DMS153 treated with DMSO at 0.1 percent for 48 hours (cell line): ENCODE measurements at regions not wholly inside any gene's neighbourhood (a gene's known extent, or its start where the extent isn't known, plus 50 kb on each side); places are given as distances from the start of the nearest gene placed in this dataset.

Experiments used
- DNase-seq: peaks from one replicate; lab custom pipeline; 2025; ENCODE audit not compliant: unreplicated experiment; lab: John Stamatoyannopoulos, UW

DNA sequence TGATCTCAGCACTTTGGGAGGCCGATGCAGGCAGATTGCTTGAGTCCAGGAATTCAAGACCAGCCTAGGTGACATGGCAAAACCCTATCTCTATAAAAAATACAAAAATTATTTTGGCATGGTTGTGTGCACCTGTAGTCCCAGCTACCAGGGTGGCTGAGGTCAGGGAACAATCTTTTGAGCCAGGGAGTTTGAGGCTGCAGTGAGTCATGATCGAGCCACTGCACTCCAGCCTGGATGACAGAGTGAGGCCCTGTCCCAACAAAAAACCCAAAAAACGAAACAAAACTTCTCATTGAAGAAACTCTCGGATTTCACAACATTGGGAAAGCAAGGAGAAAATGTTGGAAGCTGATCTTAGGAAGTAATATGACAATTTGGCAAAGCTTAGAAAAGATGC lies 317.3 kb upstream of the MGAT5 start:
- DNase-seq: no peak

DNA sequence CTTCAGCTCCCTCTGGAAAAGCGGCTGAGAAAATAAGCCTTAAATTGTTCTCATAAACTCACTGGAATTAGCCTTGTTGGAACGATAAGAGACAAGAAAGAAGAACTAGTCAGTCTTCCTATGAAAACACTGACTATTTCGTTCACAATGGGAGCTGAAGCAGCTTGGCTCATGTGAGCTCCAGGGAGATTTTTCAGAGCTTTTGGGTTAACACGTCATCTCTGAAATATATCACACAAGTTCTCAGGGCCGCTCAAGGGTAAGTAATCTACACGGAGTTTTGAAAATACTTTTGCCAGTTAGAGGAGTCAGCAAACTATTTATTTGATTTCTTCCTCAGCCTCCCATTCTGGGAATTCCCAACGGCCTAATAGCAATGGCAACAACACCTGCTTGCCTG lies 316.2 kb upstream of the MGAT5 start:
- no peak for DNase-seq

DNA sequence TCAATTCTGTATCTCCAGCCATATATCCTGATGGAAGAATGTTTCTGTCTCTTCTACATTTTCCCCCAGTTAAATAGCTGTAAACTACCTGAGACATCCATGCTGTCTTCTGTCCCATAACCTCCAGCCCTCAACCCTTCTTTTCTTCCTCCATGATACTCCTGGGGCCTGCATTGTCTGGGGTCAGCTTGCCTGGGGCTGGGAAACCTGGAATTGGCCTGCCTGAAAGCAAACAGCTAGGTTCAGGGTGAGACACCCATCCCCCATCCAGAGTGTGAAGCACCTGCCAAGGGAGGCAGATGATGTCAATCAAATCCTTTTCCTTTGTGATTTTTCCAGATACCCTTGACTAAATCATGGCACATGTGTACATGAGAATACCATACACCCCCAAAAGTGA lies 313.7 kb upstream of the MGAT5 start:
- DNase-seq: no peak

DNA sequence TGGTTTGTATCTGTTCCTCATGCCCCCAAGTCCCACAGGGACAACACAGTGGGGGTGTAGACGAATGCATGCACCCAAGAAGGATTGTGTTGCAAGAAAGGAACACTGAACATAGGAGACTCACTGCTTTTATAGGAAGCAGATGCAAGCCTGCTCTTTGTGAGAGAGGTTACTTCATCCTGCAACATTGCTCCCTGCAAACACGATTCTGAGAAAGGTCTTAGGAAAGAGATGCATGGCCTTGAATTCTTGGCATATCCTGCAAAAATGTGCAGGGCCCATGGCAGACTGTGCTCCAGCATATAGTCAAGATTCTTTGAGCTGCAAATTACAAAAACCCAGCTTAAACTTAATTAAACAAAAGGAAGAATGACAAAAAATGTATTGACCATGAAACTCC lies 312.2 kb upstream of the MGAT5 start:
- DNase-seq: no peak

DNA sequence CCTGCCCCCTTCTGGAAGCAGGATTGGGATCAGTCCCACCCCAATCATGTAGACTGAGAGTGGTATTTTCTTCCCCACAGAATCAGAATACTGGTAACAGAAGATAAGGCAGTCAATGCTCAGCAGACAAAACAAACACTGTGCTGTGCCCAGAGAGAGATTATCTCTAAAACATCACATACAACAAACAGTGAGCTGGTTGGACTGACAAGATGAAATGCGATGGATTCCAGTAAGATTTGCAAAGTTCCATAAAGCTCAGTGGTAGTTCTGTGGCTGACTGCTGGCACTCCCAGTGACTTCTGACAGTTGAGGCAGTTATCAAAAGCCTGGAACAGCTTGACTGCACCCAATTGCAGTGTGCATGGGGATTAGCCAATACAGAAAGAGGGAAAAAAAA lies 311.5 kb upstream of the MGAT5 start:
- DNase-seq: no peak

DNA sequence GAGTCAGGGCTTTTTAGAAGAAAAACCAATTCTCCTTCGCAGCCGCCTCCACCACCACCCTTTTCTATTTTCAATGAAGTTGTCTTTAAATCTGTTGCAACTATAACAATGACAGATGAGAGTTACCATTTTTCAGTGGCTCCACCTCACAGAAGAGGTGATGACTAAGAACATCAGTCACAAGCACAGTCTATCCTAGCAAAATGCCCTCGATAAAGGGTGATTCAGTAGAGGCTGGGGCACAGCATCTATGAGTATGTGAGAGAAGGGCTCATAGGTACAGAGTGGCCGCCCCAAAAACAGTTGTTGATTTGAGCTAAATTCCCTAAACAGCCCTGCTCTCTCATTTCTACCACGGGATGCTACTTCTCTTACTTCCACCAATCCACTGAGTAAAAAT lies 310.8 kb upstream of the MGAT5 start:
- no peak for DNase-seq

DNA sequence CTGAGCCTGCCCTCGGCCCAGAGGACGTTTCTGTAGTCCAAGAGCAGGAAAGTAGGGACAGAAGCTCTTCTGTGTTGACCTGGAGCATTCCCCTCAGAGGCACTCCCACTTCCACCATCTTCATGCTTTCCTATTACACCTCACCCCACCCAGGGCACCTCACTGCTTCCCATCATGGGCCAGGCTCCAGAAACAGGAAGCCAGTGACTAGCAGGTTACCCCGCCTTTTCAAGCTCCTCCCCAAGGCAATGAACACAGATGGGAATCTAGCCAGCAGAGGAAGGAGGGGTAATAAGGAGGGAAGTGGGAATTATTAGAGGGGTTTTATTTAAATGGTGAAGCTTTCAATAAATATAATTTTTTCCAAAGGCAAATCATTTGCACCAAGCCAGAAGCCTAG lies 308.8 kb upstream of the MGAT5 start:
- DNase-seq: no peak

DNA sequence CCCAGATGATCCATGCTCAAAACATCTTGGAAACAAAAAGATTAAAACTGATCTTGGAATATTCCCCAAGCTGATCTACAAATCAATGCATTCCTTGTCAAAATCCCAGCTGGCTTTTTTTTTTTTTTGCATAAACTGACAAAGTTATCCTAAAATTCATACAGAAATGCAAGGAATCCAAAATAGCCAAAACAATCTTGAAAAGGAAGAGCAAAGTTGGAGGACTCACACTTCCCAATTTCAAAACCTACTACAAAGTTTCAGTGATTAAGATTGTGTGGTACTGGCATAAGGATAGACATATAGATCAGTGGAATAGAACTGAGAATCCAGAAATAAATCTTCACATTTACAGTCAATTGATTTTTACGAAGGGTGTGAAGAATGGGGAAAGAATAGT lies 306.8 kb upstream of the MGAT5 start:
- DNase-seq: no peak

DNA sequence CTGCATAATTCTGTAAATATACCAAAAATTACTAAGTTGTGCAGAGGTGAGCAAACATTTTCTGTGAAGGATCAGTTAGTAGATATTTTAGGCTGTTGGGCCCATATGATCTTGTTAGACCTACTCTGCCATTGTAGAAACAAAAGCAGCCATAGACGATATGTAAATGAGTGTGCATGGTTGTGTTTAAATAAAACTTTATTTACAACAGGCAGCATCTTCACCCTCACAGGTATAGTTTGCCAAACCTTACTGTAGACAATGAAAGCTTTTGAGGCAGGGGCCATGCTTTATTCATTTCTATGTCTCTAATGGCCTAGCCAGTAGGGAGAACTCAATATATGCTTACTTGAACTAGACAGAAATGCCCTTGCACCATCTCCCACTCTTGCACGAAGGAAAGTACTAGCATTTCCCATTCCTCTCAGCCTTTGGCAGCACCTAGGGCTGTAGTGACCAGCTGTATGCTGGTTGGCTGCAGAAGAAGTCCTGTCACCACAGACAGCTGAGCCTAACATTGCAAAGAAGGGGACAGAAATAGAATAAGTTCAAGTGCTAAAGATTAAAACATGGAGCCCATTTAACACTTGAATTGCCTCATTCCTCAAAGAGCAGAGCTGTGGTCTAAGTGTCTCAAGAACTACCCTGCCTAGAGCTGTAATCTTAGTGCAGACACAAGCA lies 305.1 kb upstream of the MGAT5 start:
- no peak for DNase-seq

DNA sequence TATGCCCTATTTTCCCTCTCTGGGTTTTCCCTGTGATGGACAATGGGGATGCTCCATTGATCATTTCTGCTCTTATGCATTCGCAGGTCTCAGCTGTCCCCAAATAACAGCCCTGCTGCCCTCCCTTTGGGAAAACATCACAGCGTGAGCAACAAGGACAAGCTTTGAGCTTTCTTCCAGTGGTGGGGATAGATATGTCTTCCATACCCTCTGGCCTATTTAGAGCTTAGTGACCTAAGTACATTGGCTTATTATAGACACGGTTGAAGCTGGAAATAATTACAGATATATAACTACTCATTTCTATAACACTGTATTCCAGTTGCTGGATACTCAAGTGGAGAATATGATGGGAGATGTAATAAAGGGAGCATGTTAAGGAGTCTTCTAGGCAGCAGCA lies 304.3 kb upstream of the MGAT5 start:
- DNase-seq: no peak

DNA sequence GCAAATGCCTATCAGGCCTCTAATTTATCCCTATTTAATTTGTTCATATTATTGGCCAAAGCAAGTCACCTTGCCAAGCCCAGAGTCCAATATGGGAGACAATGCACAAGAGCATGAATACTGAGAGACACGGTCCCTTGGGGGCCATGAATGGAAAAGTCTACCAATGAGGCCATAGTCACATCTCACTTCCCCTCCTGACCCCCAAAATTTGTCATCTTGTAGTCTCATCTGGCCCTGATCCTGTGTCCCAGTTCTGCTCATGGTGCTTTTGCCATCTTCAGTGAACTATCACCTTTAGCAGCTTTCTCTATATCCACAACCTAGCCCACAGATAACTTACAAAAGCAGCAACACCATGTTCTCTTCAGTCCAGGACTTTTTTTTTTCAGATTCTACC lies 302.7 kb upstream of the MGAT5 start:
- DNase-seq: no peak

DNA sequence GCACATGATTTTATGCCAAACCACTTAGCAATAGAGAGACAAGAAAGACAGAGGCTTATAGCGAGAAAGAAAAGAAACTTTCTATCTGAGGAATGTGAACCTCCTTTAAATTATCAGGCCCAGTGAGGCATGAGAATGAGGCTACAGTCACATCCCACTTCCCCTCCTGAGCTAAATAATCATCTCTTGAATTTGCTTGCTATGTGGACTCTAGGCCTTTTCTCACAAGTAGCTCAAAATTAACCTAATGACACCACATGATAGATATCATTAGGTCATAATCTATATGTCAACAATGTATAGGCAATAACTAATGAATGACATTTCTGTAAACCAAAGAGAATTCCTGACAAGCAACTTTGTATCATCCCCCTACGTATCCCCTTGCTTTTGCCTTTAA lies 301.5 kb upstream of the MGAT5 start:
- DNase-seq: no peak

DNA sequence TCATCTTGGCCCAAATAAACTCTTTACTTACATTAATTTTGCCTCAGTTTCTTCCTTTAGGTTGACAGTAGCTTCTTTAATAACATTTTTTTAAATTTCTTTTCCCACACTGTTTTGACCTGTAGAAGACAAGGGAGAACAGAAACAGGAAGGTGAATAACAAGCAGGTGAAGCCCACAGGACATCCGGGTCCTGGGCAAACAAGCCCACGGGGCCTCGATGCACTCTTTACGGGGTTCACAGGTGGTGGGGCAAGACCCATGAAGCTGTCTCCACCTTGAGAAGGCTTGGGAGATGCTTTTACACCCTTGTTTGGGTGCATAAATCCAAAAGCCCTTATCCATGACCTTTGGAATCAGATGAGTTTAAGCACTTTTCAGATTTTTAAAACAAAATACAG lies 301.0 kb upstream of the MGAT5 start:
- DNase-seq: no peak

DNA sequence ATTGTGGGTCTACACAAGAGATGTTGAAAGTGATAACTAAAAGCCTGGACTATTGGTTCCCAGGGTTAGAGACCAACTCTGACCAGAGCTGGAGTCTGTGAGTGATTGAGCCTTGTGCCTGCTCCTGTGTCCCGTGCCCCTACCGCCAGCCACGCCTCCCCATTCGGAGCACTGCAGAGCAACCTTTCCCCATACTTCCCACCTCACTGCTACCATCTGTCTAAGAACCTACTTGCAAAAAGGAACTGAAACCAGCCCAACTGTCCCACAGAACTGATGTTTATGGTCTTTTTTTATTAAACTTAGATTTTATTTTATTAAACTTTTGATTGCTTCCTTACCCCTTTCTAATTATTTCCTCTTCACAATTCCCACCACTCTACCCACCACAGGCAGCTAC lies 300.3 kb upstream of the MGAT5 start:
- no peak for DNase-seq

DNA sequence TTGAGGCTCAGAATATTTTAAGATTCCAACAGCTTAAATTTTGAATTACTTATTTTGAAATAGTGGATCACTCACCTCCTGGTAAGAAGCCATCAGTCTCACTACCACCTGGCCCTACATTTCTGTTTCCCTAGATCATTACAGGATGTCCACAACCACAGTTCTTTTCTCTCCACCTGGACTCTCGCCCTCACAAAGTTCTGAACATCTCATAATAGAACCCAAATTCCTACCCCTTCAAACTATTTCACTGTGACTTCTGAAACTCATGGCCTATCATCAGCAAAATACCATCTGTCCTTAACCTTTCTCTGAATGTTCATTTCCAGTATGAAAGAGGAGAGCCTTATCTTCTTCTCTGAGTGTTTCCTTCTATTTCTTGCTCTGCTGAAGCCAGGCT lies 299.2 kb upstream of the MGAT5 start:
- DNase-seq: no peak

DNA sequence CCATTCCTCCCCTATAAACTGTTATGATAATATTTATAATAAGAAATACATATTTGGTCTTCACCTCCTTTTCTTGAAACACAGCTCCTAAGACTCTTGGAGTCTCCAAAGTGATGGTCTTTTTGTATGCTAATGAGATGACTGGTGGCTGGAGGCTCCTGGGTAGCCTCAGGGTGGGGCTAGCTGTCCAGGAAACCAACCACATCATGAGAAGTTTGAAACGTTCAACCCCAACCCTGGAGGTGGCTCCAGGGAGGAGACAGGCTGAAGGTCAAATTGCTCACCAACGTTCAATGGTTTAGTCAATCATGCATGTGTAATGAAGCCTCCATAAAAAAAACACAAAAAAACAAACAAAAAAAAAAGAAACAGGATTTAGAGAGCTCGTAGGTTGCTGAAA lies 298.7 kb upstream of the MGAT5 start:
- no peak for DNase-seq

DNA sequence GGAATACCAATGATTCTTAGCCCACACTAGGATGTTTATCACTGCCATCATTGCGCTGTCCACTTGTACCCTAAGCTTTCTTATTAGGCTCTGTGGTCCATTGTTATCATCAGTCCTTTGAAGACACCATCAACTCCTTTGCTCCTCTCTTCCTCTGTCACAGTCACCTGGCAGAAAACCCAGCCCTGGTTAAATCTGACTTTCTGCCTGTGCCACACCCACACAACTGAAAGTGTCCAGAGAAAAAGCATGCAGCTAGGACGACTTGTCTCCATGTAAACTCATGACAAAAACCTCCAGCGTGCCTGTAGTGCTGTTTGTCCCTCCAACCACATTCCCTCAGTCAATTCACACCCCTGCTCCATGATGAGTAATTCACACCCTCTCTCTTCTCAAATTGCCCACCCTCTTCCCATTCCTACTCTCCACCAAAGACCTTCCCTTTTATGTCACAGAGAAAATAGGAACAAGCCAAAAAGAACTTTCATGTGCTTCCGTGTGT lies 297.4 kb upstream of the MGAT5 start:
- DNase-seq: no peak

DNA sequence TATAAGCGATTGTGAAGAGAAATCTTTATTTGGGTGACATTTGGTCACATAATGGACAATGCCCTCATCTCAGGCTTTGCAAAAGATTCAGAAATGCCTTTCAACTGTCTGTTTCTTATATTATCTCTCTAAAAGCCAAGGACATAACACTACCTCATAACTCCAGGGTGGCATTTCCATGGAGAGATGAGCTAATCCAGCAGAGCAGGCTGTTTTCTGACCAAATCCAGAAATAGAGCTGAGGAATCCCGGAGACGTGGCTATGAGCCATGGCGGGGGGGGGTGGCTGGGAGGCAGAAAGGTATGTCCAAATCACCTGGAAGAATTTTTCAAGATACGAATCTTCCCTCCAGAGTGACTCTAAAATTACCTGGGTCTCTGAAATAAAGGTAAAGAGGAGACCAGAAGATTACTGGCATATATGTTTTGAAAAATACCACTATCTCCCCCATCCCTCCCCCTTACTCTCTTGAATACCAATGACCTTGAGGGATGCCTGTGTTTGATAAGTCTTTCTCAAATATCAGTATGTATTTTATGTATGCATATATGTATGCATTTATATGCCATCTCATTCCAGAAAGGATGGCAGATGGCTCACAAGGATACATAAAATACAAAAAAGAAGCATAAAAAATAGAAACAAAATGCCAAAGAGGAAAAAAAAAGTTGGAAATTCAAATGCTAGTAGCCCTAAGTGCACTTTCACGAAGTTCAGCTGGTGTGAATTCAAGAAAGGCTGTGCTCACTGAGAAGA lies 296.0 kb upstream of the MGAT5 start:
- no peak for DNase-seq

DNA sequence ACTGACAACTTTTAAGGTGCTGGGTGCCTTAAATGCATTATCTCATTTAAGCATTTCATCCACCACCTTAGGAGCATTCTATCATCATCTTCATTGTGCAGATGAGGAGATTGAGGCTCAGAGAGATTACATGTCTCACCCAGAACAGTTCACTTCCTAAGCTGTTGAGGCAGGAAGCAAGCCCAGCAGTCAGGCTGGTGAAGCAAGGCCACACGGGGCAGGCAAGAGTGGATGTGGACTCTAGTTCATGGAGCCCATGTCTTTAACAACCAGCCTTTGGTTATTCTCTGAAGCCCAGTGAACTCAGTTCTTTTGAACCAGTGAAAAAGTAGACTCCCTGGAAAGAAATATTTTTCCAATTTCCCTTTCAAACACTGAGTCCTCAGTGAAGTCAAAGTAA lies 294.8 kb upstream of the MGAT5 start:
- DNase-seq: no peak

DNA sequence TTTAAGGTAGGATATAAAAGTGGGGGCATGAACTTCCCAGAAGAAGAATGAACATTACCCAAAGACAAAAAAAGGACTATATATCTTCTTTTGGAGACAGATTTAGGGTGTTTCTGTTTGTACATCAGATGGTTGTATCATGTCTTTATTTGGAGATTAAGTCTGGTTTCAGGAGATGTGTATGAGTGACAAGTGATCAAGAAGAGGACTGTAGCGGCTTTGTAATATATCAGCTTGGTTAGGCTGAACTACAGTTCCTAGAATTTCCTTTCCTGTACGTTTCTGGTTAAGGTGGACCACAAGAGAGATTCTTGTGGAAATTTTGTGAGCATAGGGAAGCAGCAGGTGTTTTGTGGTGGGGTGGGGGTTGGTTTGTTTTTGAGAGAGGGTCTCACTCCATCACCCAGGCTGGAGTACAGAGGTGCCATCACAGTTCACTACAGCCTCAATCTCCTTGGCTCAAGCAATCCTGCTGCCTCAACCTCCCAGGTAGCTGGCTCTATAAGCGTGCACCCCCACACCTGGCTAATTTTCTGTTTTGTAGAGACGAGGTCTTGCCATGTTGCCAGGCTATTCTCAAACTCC lies 287.1 kb upstream of the MGAT5 start:
- DNase-seq: no peak

DNA sequence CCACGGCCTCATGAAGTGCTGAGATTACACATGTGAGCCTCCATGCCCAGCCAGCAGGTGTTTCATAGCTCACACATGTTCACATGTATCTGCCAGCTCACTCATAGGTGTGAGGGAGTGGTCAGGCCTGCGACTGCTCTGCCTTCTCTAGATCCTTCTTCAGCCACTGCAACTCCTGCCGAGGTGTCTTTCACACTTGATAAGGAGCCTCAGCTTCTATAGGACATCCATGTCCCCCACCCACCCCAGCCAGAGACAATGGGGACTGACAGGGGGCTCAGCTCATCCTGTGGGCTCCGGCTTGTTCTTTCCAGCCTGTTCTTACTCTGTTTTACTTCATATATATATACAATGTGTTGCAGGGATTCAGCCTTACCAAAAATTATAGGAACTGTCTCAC lies 286.5 kb upstream of the MGAT5 start:
- DNase-seq: no peak

DNA sequence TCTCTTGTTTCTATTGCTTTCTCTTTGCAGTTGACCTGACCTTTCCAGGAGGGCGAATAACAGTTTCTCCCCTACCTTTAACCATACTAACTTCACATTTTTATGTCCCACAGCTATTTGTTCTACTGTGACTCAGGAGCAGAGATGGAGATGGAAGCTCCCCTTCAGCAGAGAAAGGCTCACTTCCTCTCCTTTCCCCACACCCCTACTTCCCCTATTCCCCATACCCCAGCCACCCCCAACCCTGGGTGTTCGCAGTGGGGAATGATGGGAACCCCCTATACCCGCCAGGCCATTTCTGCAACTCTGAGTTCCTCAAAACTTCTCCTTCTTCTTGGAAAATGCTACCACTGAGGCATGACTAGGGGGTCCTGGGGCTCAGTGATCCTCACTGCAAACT lies 285.4 kb upstream of the MGAT5 start:
- DNase-seq: no peak
